ENCODE measurements at regions not wholly inside any gene's neighbourhood (a gene's known extent, or its start where the extent isn't known, plus 50 kb on each side); places are given as distances from the start of the nearest gene placed in this dataset.

- TF ChIP-seq CTCF (conservative IDR thresholded peaks at IDR 0.05; ENCODE audit: low read depth in 2 of 2) (no peak), NANOG (IDR thresholded peaks at IDR 0.05; ENCODE audit: borderline replicate concordance) (no peak), POLR2AphosphoS5 (IDR thresholded peaks at IDR 0.05; ENCODE audit: low read depth) (no peak), JUNB (IDR thresholded peaks at IDR 0.05; ENCODE audit: unreplicated experiment) (no peak), ZNF331 (CRISPR knock-in tag; IDR thresholded peaks at IDR 0.05; ENCODE audit: low read depth) (no peak), CREB1 (CRISPR knock-in tag; IDR thresholded peaks at IDR 0.05; ENCODE audit: low read depth) (no peak), REST (IDR thresholded peaks at IDR 0.05; ENCODE audit: unreplicated experiment) (no peak)
These were observed 639.5 kb upstream of the ADAMTS5 start (continued) for GRCh38 chr21:27606422-27606821.

- Mint-ChIP-seq H3K27me3 (ENCODE audit: insufficient read depth, low read depth, poor library complexity) (no peaks in the 10 kb centered on the region), H3K4me3 (no peak overlapping the region), H3K27ac (no peak overlapping the region), H3K36me3 (ENCODE audit: low read depth) (no peaks in the 10 kb centered on the region), H3K4me1 (no peaks in the 10 kb centered on the region), H3K9me3 (peaks cover 2% of the 10 kb centered on the region; the same call in 2 of the 3 replicates)
- H3K27me3 ChIP-seq (ENCODE audit: insufficient read depth): no peaks in the 10 kb centered on the region
- H4K20me1 ChIP-seq (replicated peaks; ENCODE audit: insufficient read depth): no peaks in the 10 kb centered on the region
- no peak overlapping the region for H2AFZ ChIP-seq
- no peak overlapping the region for H3K27ac ChIP-seq (ENCODE audit: low read depth)
- peaks cover 4% of the 10 kb centered on the region for H3K9me2 ChIP-seq (ENCODE audit: insufficient read depth)
- no peaks in the 10 kb centered on the region for H3F3A ChIP-seq (replicated peaks; ENCODE audit: low read depth)
- H3K4me3 ChIP-seq: no peak overlapping the region
- no peaks in the 10 kb centered on the region for H3K79me2 ChIP-seq (replicated peaks; ENCODE audit: insufficient read depth)
- H3K36me3 ChIP-seq (ENCODE audit: insufficient read depth): no peaks in the 10 kb centered on the region
- H3K4me2 ChIP-seq: no peak overlapping the region
- DNase-seq (ENCODE audit: low spot score) (no peak), ATAC-seq (no peak)
- no peaks in the 10 kb centered on the region for H3K4me1 ChIP-seq (ENCODE audit: insufficient read depth)
- no peak for TF ChIP-seq ZNF114 (CRISPR knock-in tag; IDR thresholded peaks at IDR 0.05)
- no peak for TF ChIP-seq REST (IDR thresholded peaks at IDR 0.05; ENCODE audit: unreplicated experiment)
- TF ChIP-seq STAT1 (IDR thresholded peaks at IDR 0.05; ENCODE audit: unreplicated experiment): no peak
- TF ChIP-seq ZNF462 (CRISPR knock-in tag; IDR thresholded peaks at IDR 0.05): no peak
- TF ChIP-seq CREB1 (CRISPR knock-in tag; IDR thresholded peaks at IDR 0.05; ENCODE audit: low read depth): no peak
- no peak for TF ChIP-seq POLR2AphosphoS5 (IDR thresholded peaks at IDR 0.05; ENCODE audit: low read depth)
These were observed 629.3 kb upstream of the ADAMTS5 start for GRCh38 chr21:27596196-27596595.

Data from GM23338 (cell line).